Hepatocyte (in vitro differentiated cells): ENCODE measurements at regions not wholly inside any gene's neighbourhood (a gene's known extent, or its start where the extent isn't known, plus 50 kb on each side); places are given as distances from the start of the nearest gene placed in this dataset.

Source experiments
- EZH2 ChIP-seq: fragments of 200-600 bp; sonication (generic); IDR thresholded peaks from 2 replicates; pipeline ENCODE4 v1.6.1; 2016; ENCODE audit warnings: antibody characterized with exemption, mild to moderate bottlenecking, borderline replicate concordance
- TF ChIP-seq, protein P1 (sequence below): fragments of 200-600 bp; sonication (generic); IDR thresholded peaks from 2 replicates; pipeline ENCODE4 v1.5.1; 2016; ENCODE audit warnings: antibody characterized with exemption, mild to moderate bottlenecking; ENCODE audit not compliant: poor library complexity

DNA sequence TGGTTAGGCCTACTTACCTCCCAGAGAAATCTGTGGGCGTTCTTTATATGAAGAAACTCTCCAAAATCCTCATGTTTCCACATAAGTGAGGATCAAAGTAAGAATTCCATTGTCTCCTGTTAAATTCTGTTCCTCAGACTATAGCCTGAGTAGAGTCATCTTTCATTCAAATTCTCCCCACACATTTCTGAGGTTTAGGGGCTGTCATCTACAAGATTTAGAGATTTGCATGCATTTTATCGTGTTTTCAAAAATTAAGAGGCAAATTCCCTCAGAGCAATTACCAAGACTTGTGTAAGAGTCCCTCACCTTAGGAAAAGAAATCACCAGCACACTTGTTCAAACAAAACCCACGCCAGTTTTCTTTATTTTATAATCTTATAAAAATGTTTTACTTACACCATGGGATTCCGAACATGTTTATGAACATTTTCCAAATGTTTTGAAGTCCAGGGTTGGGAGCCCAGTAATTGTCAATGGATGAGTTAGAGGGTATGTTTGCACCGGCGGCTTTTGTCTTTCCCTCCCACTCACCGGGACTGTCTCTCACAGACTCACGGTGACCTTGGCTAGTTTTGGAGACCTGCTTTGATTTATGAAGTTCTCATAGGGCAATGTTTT is 367.6 kb downstream of the ENC1 start:
- TF ChIP-seq, protein P1, sequence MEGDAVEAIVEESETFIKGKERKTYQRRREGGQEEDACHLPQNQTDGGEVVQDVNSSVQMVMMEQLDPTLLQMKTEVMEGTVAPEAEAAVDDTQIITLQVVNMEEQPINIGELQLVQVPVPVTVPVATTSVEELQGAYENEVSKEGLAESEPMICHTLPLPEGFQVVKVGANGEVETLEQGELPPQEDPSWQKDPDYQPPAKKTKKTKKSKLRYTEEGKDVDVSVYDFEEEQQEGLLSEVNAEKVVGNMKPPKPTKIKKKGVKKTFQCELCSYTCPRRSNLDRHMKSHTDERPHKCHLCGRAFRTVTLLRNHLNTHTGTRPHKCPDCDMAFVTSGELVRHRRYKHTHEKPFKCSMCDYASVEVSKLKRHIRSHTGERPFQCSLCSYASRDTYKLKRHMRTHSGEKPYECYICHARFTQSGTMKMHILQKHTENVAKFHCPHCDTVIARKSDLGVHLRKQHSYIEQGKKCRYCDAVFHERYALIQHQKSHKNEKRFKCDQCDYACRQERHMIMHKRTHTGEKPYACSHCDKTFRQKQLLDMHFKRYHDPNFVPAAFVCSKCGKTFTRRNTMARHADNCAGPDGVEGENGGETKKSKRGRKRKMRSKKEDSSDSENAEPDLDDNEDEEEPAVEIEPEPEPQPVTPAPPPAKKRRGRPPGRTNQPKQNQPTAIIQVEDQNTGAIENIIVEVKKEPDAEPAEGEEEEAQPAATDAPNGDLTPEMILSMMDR = no peak
- TF ChIP-seq EZH2 = no peak
